Loucy (cell line): ENCODE measurements at regions not wholly inside any gene's neighbourhood (a gene's known extent, or its start where the extent isn't known, plus 50 kb on each side); places are given as distances from the start of the nearest gene placed in this dataset.
"Not testable (repeated sequence)": the region's sequence is repeated elsewhere in the genome, so short reads cannot be mapped to it uniquely, and the experiment has no call there.

Experiments
- CTCF ChIP-seq: fragments of 200-600 bp; sonication (generic); conservative IDR thresholded peaks from 2 replicates; pipeline ENCODE4 v1.5.1; 2014; ENCODE audit warnings: mild to moderate bottlenecking, antibody characterized with exemption, low read length
- EZH2phosphoT487 ChIP-seq: fragments of 200-600 bp; IDR thresholded peaks from 2 replicates; pipeline ENCODE4 v1.6.1; 2018; ENCODE audit warnings: antibody characterized with exemption, mild to moderate bottlenecking, moderate library complexity, borderline replicate concordance

- not testable (repeated sequence) for TF ChIP-seq CTCF, EZH2phosphoT487
Measured at GRCh38 chr7:29690510-29690909, 115.8 kb upstream of the WIPF3 start.
